ENCODE measurements at regions not wholly inside any gene's neighbourhood (a gene's known extent, or its start where the extent isn't known, plus 50 kb on each side); places are given as distances from the start of the nearest gene placed in this dataset.
"Not testable (repeated sequence)": the region's sequence is repeated elsewhere in the genome, so short reads cannot be mapped to it uniquely, and the experiment has no call there.

DNA sequence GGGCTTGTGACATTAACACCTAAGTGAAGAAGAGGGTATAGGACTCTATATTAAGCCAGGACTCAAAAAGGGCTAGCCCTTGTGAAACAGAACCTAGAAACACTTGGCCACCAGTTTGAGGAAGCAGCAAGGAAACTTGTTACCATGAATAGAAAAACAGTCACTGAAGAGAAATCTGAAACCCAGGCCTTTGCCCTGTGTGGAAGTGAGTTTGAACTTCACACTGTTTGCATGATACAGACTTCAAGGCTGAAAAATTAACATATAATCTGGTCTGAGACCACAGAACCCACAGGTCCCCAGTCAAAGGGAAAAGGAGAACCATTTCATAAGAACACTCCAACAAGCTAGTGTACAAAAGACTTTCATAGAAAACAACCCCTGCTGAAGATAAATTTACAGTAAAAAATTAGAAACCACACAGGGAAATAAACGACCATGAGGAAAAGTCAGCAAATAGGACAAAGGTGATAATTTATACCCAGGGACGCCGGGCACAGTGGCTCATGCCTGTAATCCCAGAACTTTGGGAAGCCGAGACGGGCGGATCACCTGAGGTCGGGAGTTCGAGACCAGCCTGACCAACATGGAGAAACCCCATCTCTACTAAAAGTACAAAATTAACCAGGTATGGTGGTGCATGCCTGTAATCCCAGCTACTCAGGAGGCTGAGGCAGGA is 76.1 kb downstream of the SKIDA1 start:
- Histone ChIP-seq H3K4me3 (no peak overlapping the region), H3K27me3 (no peaks in the 10 kb centered on the region), H3K36me3 (no peaks in the 10 kb centered on the region), H3K9me3 (peaks cover 0 to 4% (median 0%) of the 10 kb centered on the region in 4 donors), H3K27ac (no peak overlapping the region), H3K4me1 (no peaks in the 10 kb centered on the region)
- ATAC-seq (ENCODE audit: low FRiP score in 2 of 2) (no peak), DNase-seq (no peak)
- TF ChIP-seq POLR2A (IDR thresholded peaks at IDR 0.05) (no peak), POLR2AphosphoS5 (IDR thresholded peaks at IDR 0.05) (no peak), EP300 (IDR thresholded peaks at IDR 0.05) (no peak), CTCF (IDR thresholded peaks at IDR 0.05) (no peak)
- WGBS, 2 donors: 90 to 94% methylated on average over 8 of the region's 8 CpGs

DNA sequence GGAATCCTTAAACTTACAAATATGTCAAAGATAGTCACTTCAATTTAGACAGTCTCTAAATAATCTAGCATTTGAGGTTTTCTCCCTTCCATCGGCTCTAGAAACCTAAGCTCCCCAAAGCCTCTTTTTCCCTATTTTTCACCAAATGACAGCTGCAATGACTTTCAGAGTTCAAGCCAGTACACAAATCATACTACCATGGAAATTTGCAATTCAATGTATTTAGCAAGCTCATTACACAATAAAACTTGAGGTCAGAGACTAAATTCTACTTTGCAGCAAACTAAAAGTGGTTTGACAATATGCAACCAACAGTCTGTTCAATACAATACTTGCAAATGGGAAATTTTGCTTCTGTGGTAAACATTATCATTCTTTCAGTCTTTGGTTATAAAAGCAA is 80.3 kb downstream of the SKIDA1 start:
- Histone ChIP-seq H3K36me3 (no peaks in the 10 kb centered on the region), H3K4me3 (no peak overlapping the region), H3K27ac (no peak overlapping the region), H3K27me3 (no peaks in the 10 kb centered on the region), H3K4me1 (no peaks in the 10 kb centered on the region), H3K9me3 (peaks cover 0 to 4% (median 0%) of the 10 kb centered on the region in 4 donors)
- 79 to 85% methylated on average over 1 of the region's 1 CpG for WGBS, 2 donors
- no peak for TF ChIP-seq POLR2AphosphoS5 (IDR thresholded peaks at IDR 0.05)
- no peak for TF ChIP-seq CTCF (IDR thresholded peaks at IDR 0.05)
- TF ChIP-seq EP300 (IDR thresholded peaks at IDR 0.05): no peak
- TF ChIP-seq POLR2A (IDR thresholded peaks at IDR 0.05): no peak
- ATAC-seq (ENCODE audit: low FRiP score in 2 of 2): no peak
- no peak for DNase-seq

- Histone ChIP-seq H3K9me3 (no peaks in the 10 kb centered on the region), H3K36me3 (no peaks in the 10 kb centered on the region), H3K27ac (no peak overlapping the region), H3K4me3 (no peak overlapping the region), H3K27me3 (no peaks in the 10 kb centered on the region), H3K4me1 (no peaks in the 10 kb centered on the region)
- DNase-seq: no peak
- 92 to 95% methylated on average over 2 of the region's 2 CpGs for WGBS, 2 donors
- TF ChIP-seq POLR2A (IDR thresholded peaks at IDR 0.05): no peak
- no peak for TF ChIP-seq EP300 (IDR thresholded peaks at IDR 0.05)
- TF ChIP-seq POLR2AphosphoS5 (IDR thresholded peaks at IDR 0.05): no peak
- TF ChIP-seq CTCF (IDR thresholded peaks at IDR 0.05): no peak
- no peak for ATAC-seq (ENCODE audit: low FRiP score in 2 of 2)
Observed at GRCh38 chr10:21441625-21442024, 83.9 kb downstream of the SKIDA1 start.

- not testable (repeated sequence) for H3K4me1 ChIP-seq; H3K4me3 ChIP-seq; H3K9me3 ChIP-seq; H3K36me3 ChIP-seq; H3K27me3 ChIP-seq; ATAC-seq (ENCODE audit: low FRiP score in 2 of 2); DNase-seq; H3K27ac ChIP-seq
- WGBS, 2 donors: 76 to 86% methylated on average over 10 of the region's 10 CpGs
Observed at GRCh38 chr10:21438914-21439313, 86.6 kb downstream of the SKIDA1 start.

- no peak overlapping the region for H3K4me3 ChIP-seq
- H3K4me1 ChIP-seq: no peaks in the 10 kb centered on the region
- DNase-seq: no peak
- WGBS, 2 donors: 89 to 92% methylated on average over 8 of the region's 8 CpGs
- H3K36me3 ChIP-seq: no peaks in the 10 kb centered on the region
- TF ChIP-seq POLR2AphosphoS5 (IDR thresholded peaks at IDR 0.05): no peak
- no peak for TF ChIP-seq EP300 (IDR thresholded peaks at IDR 0.05)
- no peak for TF ChIP-seq POLR2A (IDR thresholded peaks at IDR 0.05)
- no peak for TF ChIP-seq CTCF (IDR thresholded peaks at IDR 0.05)
- H3K9me3 ChIP-seq: no peaks in the 10 kb centered on the region
- no peak for ATAC-seq (ENCODE audit: low FRiP score in 2 of 2)
- H3K27me3 ChIP-seq: no peaks in the 10 kb centered on the region
- H3K27ac ChIP-seq: no peak overlapping the region
Observed at GRCh38 chr10:21437770-21438382, 87.6 kb downstream of the SKIDA1 start.
